ENCODE measurements at regions not wholly inside any gene's neighbourhood (a gene's known extent, or its start where the extent isn't known, plus 50 kb on each side); places are given as distances from the start of the nearest gene placed in this dataset.
"Not testable (repeated sequence)": the region's sequence is repeated elsewhere in the genome, so short reads cannot be mapped to it uniquely, and the experiment has no call there.

DNA sequence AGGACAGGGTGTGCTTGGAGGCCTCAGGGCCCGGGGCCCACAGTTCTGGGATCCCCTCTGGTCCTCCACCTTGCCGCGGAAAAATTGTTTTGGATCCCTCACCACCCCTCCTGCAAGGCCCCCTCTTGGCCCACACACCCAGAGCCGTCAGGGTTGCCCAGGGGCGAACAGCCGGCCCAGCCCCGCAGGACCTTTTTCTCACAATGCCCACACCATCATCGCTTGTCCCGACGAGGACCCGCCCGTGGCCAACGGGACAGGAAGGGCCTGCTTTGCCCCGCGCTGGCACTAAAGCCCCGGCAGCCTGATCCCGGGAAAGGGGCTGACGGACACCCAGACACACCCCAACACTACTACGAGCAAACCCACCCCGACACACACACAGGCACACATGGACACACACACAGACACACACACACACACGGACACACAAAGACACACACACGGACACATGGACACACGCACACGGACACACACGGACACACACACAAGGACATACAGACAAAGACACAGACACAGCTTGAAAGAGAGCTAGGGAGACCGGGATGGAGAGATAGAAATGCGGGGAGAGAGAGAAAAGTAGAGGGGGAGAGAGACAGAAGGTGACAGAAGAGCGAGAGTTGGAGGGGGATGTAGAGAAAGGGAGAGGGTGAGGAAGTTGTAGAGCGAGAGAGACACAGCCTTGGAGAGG, 1493.5 kb upstream of the DEFB115 start:
- H3K27ac ChIP-seq (ENCODE audit: insufficient read depth, low read length): no peak overlapping the region
- H2AFZ ChIP-seq (replicated peaks; ENCODE audit: low read length, poor library complexity): no peak overlapping the region
- no peaks in the 10 kb centered on the region for H4K20me1 ChIP-seq (ENCODE audit: insufficient read depth, low read length)
- no peak overlapping the region for H3K18ac ChIP-seq (ENCODE audit: low read depth, low read length)
- no TSS peak for BruUV-seq (replicated peaks)
- no peak overlapping the region for H2BK20ac ChIP-seq (ENCODE audit: low read depth, low read length)
- no peak for DNase-seq
- no peak overlapping the region for H4K91ac ChIP-seq (ENCODE audit: insufficient read depth, low read depth, low read length)
- H4K5ac ChIP-seq (ENCODE audit: low read depth, low read length): no peak overlapping the region
- H3K9ac ChIP-seq (ENCODE audit: low read depth, low read length): no peak overlapping the region
- dilution Hi-C loops (cut with HindIII; ENCODE audit: low sequenced_read_pairs, unreplicated experiment) (no loop called here), intact Hi-C loops (cut with micrococcal nuclease) (no loop called here), in situ Hi-C loops (cut with MboI; ENCODE audit: low sequenced_read_pairs) (no loop called here)
- H2BK120ac ChIP-seq (ENCODE audit: low read depth, low read length): no peak overlapping the region
- H3K14ac ChIP-seq (replicated peaks; ENCODE audit: low read depth, low read length): no peak overlapping the region
- no peak overlapping the region for H3K4me3 ChIP-seq (ENCODE audit: insufficient read depth, low read depth, low read length)
- no peak overlapping the region for H2AK5ac ChIP-seq (ENCODE audit: low read depth, low read length)
- ChIA-PET POLR2A (ENCODE audit: unreplicated experiment) (no interaction called here), CTCF (no interaction called here)
- H3K23ac ChIP-seq (ENCODE audit: low read depth, low read length): no peak overlapping the region
- H3K9me3 ChIP-seq (ENCODE audit: control insufficient read depth, insufficient read depth, low read length): peaks cover 5% of the 10 kb centered on the region; the same call in 1 of the 2 replicates
- no peaks in the 10 kb centered on the region for H3K36me3 ChIP-seq (ENCODE audit: control insufficient read depth, insufficient read depth, low read length)
- H3K9me1 ChIP-seq (ENCODE audit: insufficient read depth, low read length): no peaks in the 10 kb centered on the region
- no peaks in the 10 kb centered on the region for H3K79me1 ChIP-seq (ENCODE audit: low read depth in 1 of 2, low read length in 2 of 2)
- no peak overlapping the region for H2BK15ac ChIP-seq (ENCODE audit: low read depth, low read length)
- no peak overlapping the region for H2AK9ac ChIP-seq (replicated peaks; ENCODE audit: low read depth, low read length, poor library complexity)
- no peak overlapping the region for H3K56ac ChIP-seq (ENCODE audit: extremely low read depth, insufficient read depth, low read length)
- no peak overlapping the region for H2BK5ac ChIP-seq (ENCODE audit: low read depth, low read length, poor library complexity, severe bottlenecking)
- 20% methylated on average over 3 of the region's 29 CpGs; no CpG with 5 or more reads in 1 of the 2 experiments for WGBS, 2 experiments (ENCODE audit: extremely low coverage in 2 of 2, insufficient read length in 1 of 2)
- H3K4me2 ChIP-seq (ENCODE audit: low read depth, low read length): no peak overlapping the region
- H4K8ac ChIP-seq (ENCODE audit: low read depth in 2 of 2, low read length in 2 of 2): no peak overlapping the region
- no peak for TF ChIP-seq POLR2A (IDR thresholded peaks at IDR 0.05; ENCODE audit: low read depth, low read length)
- TF ChIP-seq, protein P1, sequence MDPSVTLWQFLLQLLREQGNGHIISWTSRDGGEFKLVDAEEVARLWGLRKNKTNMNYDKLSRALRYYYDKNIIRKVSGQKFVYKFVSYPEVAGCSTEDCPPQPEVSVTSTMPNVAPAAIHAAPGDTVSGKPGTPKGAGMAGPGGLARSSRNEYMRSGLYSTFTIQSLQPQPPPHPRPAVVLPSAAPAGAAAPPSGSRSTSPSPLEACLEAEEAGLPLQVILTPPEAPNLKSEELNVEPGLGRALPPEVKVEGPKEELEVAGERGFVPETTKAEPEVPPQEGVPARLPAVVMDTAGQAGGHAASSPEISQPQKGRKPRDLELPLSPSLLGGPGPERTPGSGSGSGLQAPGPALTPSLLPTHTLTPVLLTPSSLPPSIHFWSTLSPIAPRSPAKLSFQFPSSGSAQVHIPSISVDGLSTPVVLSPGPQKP (IDR thresholded peaks at IDR 0.05; ENCODE audit: borderline replicate concordance, low read depth, low read length): no peak
- TF ChIP-seq RFX5 (IDR thresholded peaks at IDR 0.05; ENCODE audit: low read depth, low read length): no peak
- TF ChIP-seq CEBPB (IDR thresholded peaks at IDR 0.05; ENCODE audit: low read depth, low read length): no peak
- no peak for TF ChIP-seq CHD1 (IDR thresholded peaks at IDR 0.05; ENCODE audit: low read depth, low read length)
- no peak for TF ChIP-seq RCOR1 (IDR thresholded peaks at IDR 0.05; ENCODE audit: insufficient replicate concordance, low read length)
- no peak overlapping the region for H3K4ac ChIP-seq (ENCODE audit: low read depth, low read length)
- no peak for ATAC-seq (ENCODE audit: low read depth)
- no peaks in the 10 kb centered on the region for H3K27me3 ChIP-seq (ENCODE audit: control insufficient read depth, insufficient read depth, low read length)
- no peaks in the 10 kb centered on the region for H3K4me1 ChIP-seq (ENCODE audit: control insufficient read depth, insufficient read depth, low read length)

DNA sequence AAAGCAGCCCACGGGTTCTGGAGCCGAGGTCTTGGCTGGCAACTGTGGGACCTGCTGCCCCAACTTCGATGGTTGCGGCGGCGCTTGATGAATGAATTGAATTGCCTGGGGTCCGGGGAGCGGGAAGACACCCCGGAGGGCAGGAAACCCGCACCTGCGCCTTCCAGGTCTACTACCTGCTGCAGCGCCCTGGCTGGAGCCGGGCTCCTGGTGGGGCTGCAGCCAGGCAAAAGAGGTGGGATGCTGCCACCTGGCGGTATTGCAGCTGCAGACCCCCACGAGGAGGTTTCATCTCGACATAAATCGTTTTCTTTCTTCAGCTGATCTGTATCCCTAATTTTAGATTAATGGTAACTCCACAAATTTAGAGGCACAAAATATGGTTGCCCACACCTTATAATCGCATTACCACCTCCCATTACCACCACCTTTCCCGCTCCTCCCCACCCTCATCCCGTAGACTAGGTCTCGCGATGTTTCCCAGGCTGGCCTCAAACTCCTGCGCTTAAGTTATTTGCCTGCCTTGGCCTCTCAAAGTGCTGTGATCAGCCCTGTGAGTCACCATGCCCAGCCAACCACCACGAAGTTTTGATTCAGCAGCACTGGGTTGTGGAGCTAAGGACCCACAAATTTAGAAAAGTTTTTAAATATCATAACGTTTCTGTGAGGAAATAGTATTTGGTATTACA, 1492.4 kb upstream of the DEFB115 start:
- BruUV-seq (replicated peaks); H3K4me2 ChIP-seq (ENCODE audit: low read depth, low read length); H3K27me3 ChIP-seq (ENCODE audit: control insufficient read depth, insufficient read depth, low read length); H3K79me1 ChIP-seq (ENCODE audit: low read depth in 1 of 2, low read length in 2 of 2); H4K91ac ChIP-seq (ENCODE audit: insufficient read depth, low read depth, low read length); H2BK120ac ChIP-seq (ENCODE audit: low read depth, low read length); H4K20me1 ChIP-seq (ENCODE audit: insufficient read depth, low read length); H3K56ac ChIP-seq (ENCODE audit: extremely low read depth, insufficient read depth, low read length); H2AFZ ChIP-seq (replicated peaks; ENCODE audit: low read length, poor library complexity); H2BK15ac ChIP-seq (ENCODE audit: low read depth, low read length); H3K4ac ChIP-seq (ENCODE audit: low read depth, low read length); H3K14ac ChIP-seq (replicated peaks; ENCODE audit: low read depth, low read length); H3K4me1 ChIP-seq (ENCODE audit: control insufficient read depth, insufficient read depth, low read length); H3K9ac ChIP-seq (ENCODE audit: low read depth, low read length); H4K8ac ChIP-seq (ENCODE audit: low read depth in 2 of 2, low read length in 2 of 2); H2BK20ac ChIP-seq (ENCODE audit: low read depth, low read length); H3K4me3 ChIP-seq (ENCODE audit: insufficient read depth, low read depth, low read length); intact Hi-C loops (cut with micrococcal nuclease); H3K36me3 ChIP-seq (ENCODE audit: control insufficient read depth, insufficient read depth, low read length); H3K9me1 ChIP-seq (ENCODE audit: insufficient read depth, low read length); H2BK5ac ChIP-seq (ENCODE audit: low read depth, low read length, poor library complexity, severe bottlenecking); CTCF ChIA-PET; H2AK9ac ChIP-seq (replicated peaks; ENCODE audit: low read depth, low read length, poor library complexity); POLR2A ChIA-PET (ENCODE audit: unreplicated experiment); H4K5ac ChIP-seq (ENCODE audit: low read depth, low read length); dilution Hi-C loops (cut with HindIII; ENCODE audit: low sequenced_read_pairs, unreplicated experiment); ATAC-seq (ENCODE audit: low read depth); in situ Hi-C loops (cut with MboI; ENCODE audit: low sequenced_read_pairs); H3K9me3 ChIP-seq (ENCODE audit: control insufficient read depth, insufficient read depth, low read length); H3K23ac ChIP-seq (ENCODE audit: low read depth, low read length); H3K18ac ChIP-seq (ENCODE audit: low read depth, low read length); DNase-seq; H3K27ac ChIP-seq (ENCODE audit: insufficient read depth, low read length); H2AK5ac ChIP-seq (ENCODE audit: low read depth, low read length): not testable (repeated sequence)
- 42% methylated on average over 8 of the region's 25 CpGs; no CpG with 5 or more reads in 1 of the 2 experiments for WGBS, 2 experiments (ENCODE audit: extremely low coverage in 2 of 2, insufficient read length in 1 of 2)

Data from IMR-90 (cell line).